NCI-H1694 treated with DMSO at 0.1 percent for 48 hours (cell line): ENCODE measurements at regions not wholly inside any gene's neighbourhood (a gene's known extent, or its start where the extent isn't known, plus 50 kb on each side); places are given as distances from the start of the nearest gene placed in this dataset.

Source experiments
- DNase-seq: peaks from one replicate; lab custom pipeline; 2025; lab: John Stamatoyannopoulos, UW

DNA sequence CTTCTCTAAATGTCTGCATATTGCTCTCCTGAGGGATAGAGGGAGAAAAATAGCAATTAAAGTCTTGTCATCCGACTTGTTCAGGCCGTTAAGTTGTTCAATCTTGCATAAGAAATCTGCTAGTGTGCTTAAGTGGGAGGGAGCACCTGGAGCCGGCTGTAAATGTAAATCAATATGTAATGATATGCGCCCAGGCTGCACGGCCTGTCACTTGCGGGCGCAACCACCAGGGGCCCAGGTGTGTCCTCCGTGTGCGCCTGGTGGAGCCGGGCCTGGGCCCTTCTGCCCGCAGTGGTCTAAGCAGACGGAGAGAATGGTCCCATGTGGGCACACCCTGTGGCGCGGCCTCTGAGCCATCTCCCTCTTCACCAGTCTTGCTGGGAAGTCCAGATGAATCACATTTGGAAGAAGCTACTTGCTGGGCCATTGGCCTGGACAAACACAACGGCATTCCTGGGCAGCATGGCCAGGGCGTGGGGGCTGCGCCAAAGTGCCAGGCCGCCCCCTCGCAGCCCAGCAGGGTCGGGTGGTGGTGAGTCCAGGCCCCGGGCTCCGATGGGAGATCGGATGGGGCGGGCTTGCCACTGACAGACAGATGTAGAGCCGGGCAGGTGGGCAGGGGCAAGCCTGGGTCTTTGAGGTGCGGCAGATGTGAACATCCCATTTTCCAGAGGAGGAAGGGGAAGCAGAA is 193.3 kb upstream of the C14orf180 start:
- DNase-seq = peak; percentile 32

DNA sequence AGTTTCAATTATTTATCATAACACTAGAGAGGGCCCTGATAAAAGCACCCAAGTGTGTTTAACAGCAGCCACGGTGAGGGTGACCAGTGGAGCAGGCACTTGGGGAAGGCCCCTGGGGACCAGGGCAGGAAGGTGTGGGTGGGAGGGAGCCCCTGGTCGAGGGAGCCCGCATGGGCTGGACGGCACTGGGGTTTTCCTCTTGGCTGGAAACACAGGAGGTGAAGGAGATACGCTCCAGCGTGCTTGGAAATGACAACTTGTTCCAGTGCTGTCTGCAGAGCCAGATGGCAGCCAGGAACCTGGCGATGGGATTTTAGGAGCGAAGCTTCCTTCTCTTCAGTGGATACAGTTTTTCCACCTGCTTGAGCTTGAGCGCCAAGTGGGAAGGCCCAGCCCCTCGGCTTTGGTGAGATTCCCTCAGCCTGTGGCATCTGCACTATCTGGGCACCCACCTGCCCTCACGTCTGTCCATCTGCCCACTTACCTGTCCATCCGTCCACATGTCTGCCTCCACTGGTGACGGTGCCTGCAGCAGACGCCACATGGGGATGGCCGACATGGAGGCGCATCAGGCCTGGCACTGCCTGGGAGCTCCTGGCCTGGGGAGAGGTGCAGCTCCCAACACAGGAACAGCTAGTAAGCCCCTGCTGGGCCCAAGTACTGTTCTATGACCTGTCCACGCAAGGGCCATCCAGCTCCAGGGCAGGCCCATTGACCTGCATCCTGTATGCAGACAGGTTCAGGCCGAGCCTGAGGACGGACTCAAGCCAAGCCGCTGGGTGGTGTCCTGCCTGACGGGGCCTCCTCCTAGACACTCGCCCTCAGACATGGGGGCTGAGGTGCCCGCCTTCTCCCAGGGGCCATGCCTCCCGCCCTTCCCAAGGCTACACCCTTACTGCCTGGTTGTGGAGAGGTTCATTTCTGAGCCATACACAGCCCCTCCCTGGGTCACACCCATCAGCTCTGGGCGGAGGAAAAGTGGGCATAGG is 192.2 kb upstream of the C14orf180 start:
- peak; percentile 90 for DNase-seq

DNA sequence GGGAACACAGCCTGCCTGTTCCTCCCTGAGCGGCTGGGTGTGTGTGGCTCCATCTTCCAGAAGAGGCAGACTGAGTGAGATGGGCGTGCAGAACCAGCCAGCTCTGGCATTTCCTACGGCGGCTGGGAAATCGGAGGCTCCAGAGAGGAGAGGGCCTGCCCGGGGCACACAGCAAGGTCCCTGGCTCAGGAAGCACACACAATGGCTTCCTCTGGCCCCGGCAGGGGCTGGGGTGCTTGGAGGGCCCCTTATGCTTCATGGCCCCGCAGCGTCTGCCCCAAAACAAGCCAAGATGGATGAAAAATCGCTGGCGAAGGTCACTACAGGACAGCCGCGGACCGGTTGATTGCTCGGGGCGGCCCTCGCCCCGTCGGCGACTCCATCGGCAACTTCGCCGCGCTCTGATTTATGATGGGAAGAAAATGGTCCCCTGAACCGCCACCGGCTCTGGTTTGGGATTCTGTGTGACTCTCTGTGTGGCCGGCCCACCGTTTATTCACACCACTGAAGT is 191.5 kb upstream of the C14orf180 start:
- no peak for DNase-seq

DNA sequence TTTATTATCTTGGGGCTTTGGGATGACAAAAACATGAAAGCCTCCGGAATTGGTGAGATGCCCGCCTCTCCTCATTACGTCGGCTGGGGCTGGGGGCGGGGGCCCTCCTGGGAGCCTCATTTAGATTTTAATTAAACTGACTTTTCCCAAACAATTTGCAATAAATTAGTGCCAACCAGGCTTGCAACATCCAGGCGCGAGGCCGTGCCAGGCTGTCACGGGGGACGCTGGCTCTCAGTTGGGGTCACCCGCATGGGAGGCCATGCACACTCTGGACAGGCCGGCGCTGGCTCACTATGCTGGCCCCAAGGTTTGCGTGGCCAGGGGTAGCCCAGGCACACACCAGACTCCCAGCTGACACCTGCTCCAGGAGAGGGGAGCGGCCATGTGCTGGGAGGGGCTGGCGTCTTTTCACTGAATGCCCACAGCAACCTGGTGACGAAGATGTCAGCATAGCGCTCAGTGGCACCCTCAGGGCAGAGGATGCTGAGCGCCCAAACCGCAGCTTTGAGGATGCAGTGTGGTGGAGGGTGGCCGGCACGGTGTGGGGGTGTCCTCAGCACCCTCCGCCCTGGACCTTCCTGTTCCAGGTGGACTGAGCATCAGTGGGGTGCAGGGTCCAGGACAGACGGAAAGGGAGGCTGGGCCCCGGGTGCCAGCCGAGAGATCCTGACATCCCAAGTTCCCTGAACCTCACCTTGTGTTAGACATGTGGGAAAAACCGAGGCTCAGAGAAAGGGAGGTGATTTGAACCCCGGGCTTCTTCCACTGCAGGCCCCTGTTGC is 190.8 kb upstream of the C14orf180 start:
- no peak for DNase-seq

DNA sequence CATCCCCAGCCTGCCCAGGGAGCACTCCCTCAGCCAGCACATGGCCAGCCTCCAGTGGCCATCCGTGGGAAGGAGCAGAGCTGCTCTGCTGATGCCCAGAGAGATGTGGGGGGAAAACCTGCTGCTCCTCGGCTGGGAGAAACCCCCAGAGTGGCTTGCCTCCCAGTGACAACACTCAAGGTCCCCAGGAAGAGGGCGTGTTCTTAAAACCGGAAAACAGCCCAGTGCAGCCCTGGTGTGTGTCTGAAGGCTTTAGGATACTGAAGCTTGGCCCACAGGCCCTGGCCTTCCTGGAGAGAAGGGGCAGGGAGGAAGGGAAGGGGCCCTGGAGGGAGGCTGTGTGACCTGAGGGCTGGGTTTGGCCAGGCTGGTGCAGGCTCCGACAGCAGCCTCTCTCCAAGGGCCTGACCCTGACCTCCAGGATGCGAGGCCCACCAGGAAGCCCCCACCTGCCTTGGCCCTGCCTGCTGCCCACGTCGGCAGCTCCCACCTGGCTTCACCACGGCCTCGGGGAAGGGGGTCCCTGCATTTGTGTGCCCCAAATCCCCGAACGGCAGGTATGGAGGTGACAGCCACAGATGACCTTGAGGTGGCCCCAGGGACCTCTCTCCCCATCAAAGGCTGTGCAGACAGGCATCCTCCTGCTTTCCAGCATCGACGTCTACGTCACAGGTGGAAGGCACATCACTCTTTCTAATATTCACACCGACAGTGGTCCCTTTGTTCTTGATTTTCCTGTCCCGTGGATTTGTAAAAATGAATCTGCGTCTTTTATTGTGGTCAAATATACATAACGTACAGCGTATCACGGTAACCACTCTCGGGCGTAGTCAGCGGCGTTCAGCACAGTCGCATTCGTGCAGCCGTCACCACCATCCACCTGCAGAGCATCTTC is 190.0 kb upstream of the C14orf180 start:
- no peak for DNase-seq

DNA sequence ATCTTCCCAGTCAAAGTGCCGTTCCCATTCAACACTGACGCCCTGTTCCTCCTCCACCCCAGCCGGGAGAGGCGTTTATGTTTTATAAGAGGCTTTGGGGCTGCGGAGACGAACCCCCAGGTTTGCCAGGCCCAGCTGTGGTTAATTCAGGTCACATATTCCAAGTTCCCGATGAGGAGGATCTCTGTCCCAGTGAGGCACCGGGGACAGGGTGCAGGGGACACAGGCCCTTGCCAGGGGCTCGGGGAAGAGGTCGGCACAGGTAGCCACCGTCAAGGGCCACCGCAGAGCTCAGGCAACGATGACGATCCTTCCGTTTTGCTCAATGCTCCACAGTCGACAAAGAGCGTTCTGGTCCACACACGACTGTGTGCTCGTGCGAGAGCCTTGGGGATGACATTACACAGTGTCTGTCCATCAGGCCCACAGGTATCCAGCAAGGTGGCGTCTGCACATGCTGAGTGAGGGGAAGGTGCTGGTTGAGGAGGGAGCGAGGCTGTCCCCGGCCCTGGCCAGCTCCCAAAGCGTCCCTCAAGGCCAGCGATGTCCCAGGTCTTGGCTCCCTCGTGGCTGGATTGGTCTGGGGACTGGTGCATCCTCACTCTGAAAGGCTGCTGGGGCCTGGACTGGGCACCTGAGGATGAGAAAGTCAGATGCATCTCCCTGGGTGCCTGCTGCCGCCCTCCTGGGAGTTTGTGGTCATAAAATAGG is 189.2 kb upstream of the C14orf180 start:
- no peak for DNase-seq

DNA sequence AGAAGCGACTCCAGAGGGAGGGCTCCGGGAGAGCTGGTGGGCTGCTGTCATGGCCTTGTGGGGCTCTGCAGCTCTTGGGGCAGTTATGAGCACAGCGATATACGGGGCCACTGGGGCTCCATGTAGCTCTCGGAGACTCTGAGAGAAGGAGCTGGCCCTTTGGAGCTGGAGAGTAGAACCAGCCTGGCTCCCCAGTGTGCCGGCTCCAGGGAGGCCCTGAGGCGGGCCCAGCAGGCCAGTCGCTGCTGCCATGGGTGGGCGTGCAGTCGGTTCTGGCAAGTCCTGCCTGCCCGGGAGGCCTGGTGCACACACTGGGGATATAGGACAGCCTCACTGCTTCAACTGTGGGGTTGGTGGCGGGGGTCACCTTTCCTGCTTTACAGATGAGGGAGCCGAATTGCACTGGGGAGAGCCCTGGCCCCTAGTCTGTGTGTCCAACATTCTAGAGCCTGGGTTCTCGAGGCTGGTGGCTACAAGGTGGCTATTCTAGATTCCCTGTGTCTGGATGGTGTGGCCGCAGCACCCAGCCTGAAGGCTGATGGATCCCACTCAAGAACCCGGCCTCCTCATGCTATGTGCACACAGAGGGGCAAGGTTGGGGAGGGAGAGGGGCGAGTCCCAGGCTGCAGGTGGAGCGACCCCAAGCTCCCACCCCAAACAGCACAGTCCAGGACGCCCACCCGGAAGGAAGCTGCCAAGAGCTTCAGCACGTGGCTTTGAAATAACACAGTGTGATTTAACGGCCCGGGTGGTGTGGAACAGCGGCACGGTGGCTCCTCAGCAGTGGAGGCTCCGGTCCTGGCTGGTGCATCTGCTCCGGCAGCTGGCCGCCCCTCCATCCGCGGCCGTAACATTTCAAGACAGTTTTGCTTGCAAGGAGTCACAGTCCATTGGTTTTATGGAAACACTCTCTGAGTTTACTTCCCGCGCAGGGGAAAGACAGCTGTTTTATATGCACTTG is 188.3 kb upstream of the C14orf180 start:
- peak; percentile 84 for DNase-seq

DNA sequence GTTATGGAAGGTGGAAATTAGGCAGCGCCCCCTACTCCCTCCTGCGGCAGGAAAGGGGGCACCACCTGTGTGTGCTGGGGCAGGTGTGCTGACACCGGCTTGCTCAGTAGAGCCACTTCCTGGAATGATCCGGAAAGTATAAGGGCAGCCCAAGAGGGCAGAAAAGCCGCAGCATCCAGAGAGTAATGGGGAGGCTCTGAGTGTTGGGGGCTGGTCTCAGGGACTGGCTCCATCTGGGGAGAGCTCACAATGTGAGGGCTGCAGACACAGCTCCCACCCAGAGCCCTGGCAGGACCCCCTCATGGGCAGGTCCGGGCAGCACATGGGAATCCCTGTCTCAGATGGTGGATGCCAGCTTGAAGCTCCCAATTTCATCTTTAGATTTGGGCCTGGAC is 187.6 kb upstream of the C14orf180 start:
- DNase-seq = peak; percentile 65

DNA sequence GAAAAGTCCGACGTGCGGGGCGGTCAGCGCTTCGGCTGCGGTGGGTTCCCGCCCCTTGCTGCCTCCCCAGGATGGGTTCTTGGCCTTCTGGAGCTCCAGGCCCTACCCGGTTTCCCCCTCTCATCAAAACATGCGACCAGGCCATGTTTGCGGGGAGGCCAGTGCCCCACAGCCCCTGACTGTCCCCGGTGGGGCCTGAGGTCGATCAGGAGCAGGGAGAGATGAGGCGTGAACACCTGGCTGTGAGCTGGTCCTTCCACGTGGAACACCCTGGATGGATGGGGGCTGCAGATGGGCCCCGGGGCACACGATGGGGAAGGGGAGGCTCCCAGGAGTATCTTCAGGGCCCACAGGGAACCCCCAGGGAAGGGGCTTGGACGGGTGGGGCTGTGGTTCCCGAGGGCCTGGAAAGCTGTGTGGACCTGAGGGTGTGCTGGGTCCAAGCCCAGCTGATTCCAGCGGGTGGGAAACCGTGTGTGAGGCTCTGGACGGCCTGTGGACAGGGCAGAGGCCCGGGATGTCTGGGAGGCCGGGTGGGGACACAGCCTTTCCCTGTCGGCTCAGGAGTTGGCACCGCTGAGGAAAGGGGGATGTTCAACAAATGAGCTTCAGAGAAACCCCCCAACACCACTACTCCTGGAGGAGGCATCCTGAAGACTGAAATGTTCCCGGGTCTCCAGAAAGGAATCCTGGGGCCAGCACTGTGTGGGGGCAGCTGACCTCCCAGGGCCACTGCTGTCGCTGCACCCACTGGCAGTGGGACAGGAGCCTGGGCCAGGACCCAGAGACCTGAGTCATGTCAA is 187.0 kb upstream of the C14orf180 start:
- DNase-seq = no peak

DNA sequence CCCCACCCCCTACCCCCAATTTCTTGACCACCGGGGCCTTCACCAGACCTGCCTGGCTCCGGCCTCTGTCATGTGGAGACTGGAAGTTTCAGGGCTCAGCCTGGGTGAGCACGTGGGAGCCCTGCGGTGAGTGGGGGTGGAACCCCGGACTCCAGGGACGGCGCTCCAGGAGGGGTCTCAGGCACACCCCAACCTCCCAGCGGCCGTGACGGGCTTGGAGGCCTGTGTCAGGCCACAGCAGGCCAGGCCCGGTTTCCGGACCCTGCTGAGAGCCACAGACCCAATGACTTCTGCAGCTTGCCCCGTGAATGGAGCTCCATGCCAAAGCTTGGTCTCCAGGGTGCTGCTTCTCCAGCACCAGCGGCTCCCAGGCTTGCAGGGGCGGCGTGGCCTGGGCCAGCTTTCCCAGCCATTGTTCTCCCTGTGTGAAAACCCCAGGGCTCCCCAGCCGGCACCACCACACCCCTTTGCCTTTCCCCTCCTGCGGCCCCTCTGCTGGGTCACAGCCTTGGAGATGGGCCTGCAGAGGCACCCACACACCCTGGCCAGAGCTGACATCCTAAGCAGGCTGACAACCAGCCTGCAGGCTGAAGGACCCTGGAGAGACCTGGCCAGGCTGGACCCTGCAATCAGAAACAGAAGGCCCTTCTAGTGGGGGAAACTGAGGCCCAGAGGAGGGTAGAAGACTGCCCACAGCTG is 186.2 kb upstream of the C14orf180 start:
- DNase-seq = no peak

DNA sequence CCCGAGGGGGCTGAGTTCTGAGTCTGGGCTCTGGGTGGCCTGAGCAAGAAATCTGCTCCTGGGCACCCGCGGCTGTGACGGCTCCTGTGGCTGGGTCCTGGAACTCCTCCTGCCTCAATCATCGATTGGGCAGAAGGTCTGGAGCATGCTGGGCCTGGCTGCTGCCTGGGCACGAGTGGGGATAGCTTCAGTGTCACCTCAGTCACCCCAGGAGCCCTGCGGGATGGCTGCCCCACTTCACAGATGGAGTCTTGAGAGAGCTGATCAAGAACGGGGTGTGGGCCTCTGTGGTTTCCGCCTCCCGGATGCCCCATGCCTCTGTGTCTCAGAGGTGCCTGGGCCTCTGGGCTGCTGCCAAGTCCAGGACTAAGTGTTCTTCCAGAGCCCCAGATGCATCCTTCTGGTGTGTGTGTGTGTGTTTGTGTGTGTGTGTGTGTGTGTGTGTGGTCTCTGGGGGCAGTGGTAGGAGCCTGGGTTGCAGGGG is 185.6 kb upstream of the C14orf180 start:
- peak; percentile 23 for DNase-seq

DNA sequence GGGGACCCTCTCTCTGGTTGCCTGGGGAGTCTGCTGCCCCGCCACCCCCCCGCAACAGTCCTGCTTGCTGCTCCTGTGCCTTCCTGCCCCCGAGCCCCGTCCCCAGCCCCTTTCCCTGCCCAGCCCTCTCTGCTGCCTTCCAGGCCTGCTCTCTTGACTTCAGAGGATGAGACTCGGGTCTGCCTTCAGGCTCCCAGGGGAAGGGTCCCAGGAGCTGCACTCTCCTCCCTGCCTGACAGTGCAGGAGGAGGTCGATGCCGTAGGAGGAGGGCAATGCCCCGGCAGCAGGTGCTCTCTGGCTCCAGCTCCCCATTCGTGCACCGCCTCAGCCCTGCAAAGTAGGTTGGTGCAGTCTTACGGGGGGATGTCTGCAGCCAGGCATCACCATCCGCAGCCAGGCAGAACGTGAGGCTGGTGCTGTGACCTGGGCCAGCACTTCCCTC is 185.1 kb upstream of the C14orf180 start:
- DNase-seq = no peak

DNA sequence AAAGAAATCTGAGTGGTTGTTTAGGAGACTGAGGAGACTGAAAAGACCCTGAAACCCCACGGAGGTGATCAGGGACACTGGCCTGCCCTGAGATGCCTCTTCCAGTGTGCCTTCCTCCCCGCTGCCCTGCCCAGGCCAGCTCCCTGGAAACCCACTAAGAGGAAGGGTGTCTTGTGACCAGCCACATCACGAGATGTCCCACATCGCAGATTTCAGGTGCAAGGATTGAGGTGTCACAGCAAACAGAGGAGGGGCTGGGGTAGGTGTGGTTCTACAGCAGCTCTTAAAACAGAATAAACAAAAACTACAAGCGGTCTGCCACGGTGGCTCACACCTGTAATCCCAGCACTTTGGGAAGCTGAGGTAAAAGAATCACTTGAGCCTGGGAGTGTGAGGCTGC is 184.3 kb upstream of the C14orf180 start:
- no peak for DNase-seq

DNA sequence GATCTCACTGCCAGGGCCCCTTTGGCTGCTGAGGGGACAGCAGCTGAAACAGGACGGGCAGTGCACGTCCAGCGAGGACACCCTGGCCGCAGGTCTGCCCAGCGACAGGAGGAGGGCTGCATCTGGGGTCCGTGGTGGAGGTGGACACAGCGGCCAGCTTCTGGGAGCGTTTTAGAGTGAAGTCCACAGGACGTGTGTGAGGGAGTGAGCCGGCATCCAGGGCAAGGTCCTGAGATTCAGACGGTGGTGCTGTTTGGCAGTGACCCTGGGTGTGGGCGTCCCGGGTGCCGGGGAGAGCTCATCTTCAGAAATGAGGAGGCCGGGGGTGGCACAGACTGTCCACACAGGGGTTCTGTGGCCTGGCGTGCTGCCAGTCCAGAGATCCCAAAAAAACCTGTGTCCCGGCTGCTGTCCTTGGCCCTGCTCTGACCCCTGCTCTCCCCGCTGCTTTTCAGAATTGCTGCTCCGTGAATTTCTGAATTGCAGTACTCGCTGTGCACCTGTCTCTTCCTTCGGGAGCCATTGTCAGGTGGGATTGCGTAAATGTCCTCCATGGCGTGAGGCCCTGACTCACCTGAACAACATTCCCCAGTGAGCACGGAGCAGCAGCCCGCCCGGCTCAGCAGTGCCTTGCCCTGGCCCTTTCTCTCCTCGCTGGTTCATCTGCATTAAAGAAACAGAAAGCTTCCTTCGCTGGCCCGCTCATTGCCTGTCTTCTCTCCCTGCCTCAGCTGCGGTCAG is 183.5 kb upstream of the C14orf180 start:
- DNase-seq = no peak

DNA sequence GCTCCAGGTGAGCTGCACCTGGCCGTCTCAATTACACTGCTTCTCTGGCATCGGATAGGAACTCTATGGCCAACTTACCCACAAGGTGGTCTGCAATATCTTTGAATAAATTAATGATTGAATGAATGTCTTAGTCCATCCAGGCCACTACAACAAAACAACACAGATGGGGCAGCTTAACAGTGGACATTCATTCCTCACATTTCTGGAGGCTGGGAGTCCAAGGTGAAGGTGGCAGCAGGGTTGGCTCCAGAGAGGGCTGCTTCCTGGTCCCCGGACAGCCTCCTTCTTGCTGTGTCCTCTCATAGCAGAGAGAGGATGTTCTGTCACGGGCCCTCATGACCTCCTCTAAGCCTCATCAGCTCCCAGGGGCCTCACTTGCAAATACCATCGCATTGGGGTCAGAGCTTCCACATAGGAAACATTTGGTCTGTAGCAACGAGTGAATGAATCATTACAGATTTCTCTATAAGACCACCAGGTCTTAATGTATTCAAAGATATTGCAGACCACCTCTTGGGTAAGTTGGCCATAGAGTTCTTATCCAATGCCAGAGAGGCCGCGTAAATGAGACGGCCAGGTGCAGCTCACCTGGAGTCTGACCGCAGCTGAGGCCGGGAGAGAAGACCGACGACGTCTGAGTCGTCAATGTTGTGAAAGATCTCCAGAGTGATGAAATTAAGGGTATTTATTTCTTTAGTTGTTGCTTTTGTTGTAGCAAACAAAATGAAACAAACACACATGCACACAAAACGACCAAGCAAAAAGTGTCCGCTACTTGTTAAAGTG is 182.7 kb upstream of the C14orf180 start:
- no peak for DNase-seq

DNA sequence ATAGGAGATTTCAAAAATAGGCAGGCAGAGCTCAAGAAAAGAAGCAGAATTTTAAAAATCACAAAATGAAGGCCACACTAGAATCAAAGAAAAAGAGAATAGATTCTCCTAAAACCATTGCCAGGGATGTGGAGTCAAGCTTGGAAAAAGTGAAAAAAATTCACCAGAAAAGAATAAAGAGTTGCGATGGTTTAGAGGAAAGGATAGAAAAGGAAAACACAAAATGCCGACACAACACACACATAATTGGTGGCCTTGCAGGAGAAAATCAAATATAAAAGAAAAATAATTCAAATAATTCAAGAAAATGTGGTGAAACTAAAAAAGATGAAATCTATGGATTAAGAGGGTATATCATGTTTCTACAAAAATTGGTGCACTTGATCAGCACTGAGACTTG is 181.6 kb upstream of the C14orf180 start:
- DNase-seq = no peak
